CD14-positive monocyte (primary cell): ENCODE measurements at regions not wholly inside any gene's neighbourhood (a gene's known extent, or its start where the extent isn't known, plus 50 kb on each side); places are given as distances from the start of the nearest gene placed in this dataset.

Experiments used
- DNase-seq, 3 donors: peaks; one replicate each; pipeline ENCODE4 v3.0.0-alpha.2; 2011 to 2022
- H2AFZ ChIP-seq: 2 replicates; pipeline ENCODE4 v1.6.0; 2012; ENCODE audit warnings: mild to moderate bottlenecking, low read depth, low read length, inconsistent platforms; ENCODE audit not compliant: insufficient read depth, poor library complexity, severe bottlenecking
- H3K27ac ChIP-seq, 2 donors: 1 replicate in 1 of 2; 2 replicates in 1 of 2; pipeline ENCODE4 v1.5.1; 2012 to 2013; ENCODE audit warnings: low read length in 2 of 2, control low read depth in 1 of 2, inconsistent platforms in 1 of 2, low read depth in 1 of 2, mild to moderate bottlenecking in 1 of 2
- H3K27me3 ChIP-seq, 2 donors: one replicate each; pipeline versions ENCODE4 v1.6.0 to v1.6.1; 2011 to 2013; ENCODE audit warnings: low read length in 2 of 2; ENCODE audit not compliant: control insufficient read depth in 2 of 2, insufficient read depth in 2 of 2
- H3K36me3 ChIP-seq, 2 donors: replicated peaks in 1 of 2; 1 replicate in 1 of 2; 2 replicates in 1 of 2; pipeline versions ENCODE4 v1.5.1 to v1.6.1; 2012 to 2013; ENCODE audit warnings: low read length in 2 of 2, control low read depth in 1 of 2, inconsistent platforms in 1 of 2, mild to moderate bottlenecking in 1 of 2; ENCODE audit not compliant: insufficient read depth in 2 of 2, control insufficient read depth in 1 of 2
- H3K4me1 ChIP-seq, 2 donors: 1 replicate in 1 of 2; 2 replicates in 1 of 2; pipeline versions ENCODE4 v1.5.1 to v1.6.1; 2012 to 2013; ENCODE audit warnings: low read length in 2 of 2, control low read depth in 1 of 2, inconsistent platforms in 1 of 2, mild to moderate bottlenecking in 1 of 2, moderate library complexity in 1 of 2; ENCODE audit not compliant: insufficient read depth in 2 of 2, control insufficient read depth in 1 of 2
- H3K4me2 ChIP-seq: replicated peaks from 2 replicates; pipeline ENCODE3; 2012; ENCODE audit warnings: low read length, moderate library complexity, mild to moderate bottlenecking; ENCODE audit not compliant: poor library complexity, severe bottlenecking; ENCODE audit errors: extremely low read depth
- H3K4me3 ChIP-seq, 3 experiments: fragments of 200-600 bp in 1 of 3; sonication (generic) in 1 of 3; replicated peaks in 1 of 3; 1 replicate in 2 of 3; 2 replicates in 1 of 3; pipeline ENCODE4 v1.5.1; 2011 to 2013; ENCODE audit warnings: low read length in 3 of 3, mild to moderate bottlenecking in 3 of 3, control low read depth in 2 of 3, low read depth in 2 of 3, inconsistent platforms in 1 of 3, moderate library complexity in 1 of 3
- H3K79me2 ChIP-seq: 2 replicates; pipeline ENCODE4 v1.6.0; 2012; ENCODE audit warnings: mild to moderate bottlenecking, control low read depth, inconsistent platforms, low read length, moderate library complexity; ENCODE audit not compliant: insufficient read depth
- H3K9ac ChIP-seq: 2 replicates; pipeline ENCODE4 v1.6.0; 2017; ENCODE audit warnings: low read length, mild to moderate bottlenecking; ENCODE audit not compliant: insufficient read depth, poor library complexity, severe bottlenecking
- H3K9me3 ChIP-seq, 2 donors: replicated peaks in 1 of 2; 1 replicate in 1 of 2; 2 replicates in 1 of 2; pipeline versions ENCODE4 v1.5.1 to v1.6.1; 2012 to 2013; ENCODE audit warnings: low read length in 2 of 2, control low read depth in 1 of 2; ENCODE audit not compliant: control insufficient read depth in 1 of 2, insufficient read depth in 1 of 2
- H4K20me1 ChIP-seq: 2 replicates; pipeline ENCODE4 v1.6.0; 2012; ENCODE audit warnings: mild to moderate bottlenecking, low read length, control low read depth, moderate library complexity; ENCODE audit not compliant: insufficient read depth
- H3K27ac Mint-ChIP-seq, 7 donors: one replicate each; pipeline ENCODE4 v1.8.0; 2020; ENCODE audit warnings: mild to moderate bottlenecking in 7 of 7, mixed read lengths in 7 of 7, moderate library complexity in 6 of 7, inconsistent platforms in 2 of 7
- H3K27me3 Mint-ChIP-seq, 3 donors: one replicate each; pipeline ENCODE4 v1.8.0; 2021 to 2022; ENCODE audit warnings: low read depth in 3 of 3, mild to moderate bottlenecking in 3 of 3, mixed read lengths in 3 of 3, moderate library complexity in 3 of 3, inconsistent platforms in 1 of 3
- H3K36me3 Mint-ChIP-seq, 2 donors: one replicate each; pipeline ENCODE4 v1.8.0; 2020; ENCODE audit warnings: mixed read lengths in 2 of 2, inconsistent platforms in 1 of 2, mild to moderate bottlenecking in 1 of 2
- H3K4me1 Mint-ChIP-seq: one replicate; pipeline ENCODE4 v1.8.0; 2020; ENCODE audit warnings: mild to moderate bottlenecking, mixed read lengths
- H3K4me3 Mint-ChIP-seq, 2 donors: one replicate each; pipeline ENCODE4 v1.8.0; 2020; ENCODE audit warnings: mild to moderate bottlenecking in 2 of 2, mixed read lengths in 2 of 2, moderate library complexity in 1 of 2
- H3K9me3 Mint-ChIP-seq, 7 donors: one replicate each; pipeline ENCODE4 v1.8.0; 2020 to 2022; ENCODE audit warnings: mixed read lengths in 7 of 7, mild to moderate bottlenecking in 6 of 7, moderate library complexity in 6 of 7, inconsistent platforms in 2 of 7
- WGBS: methylation state at CpG from one replicate; pipeline ENCODE4 v1.1.5; 2013; ENCODE audit warnings: missing lambda C conversion rate; ENCODE audit not compliant: insufficient coverage; 5-methylcytosine and 5-hydroxymethylcytosine counted together
- intact Hi-C, 2 donors: fragments of 100-400 bp; cut with micrococcal nuclease; formaldehyde crosslinking; loops; one replicate each; pipeline versions ENCODE4 v1.15.0 to v1.15.1; 2023
- TF ChIP-seq, protein P1 (sequence below): fragments of 200-600 bp; IDR thresholded peaks from one replicate; pipeline ENCODE4 v1.8.0; 2022; ENCODE audit warnings: antibody characterized with exemption, mild to moderate bottlenecking

DNA sequence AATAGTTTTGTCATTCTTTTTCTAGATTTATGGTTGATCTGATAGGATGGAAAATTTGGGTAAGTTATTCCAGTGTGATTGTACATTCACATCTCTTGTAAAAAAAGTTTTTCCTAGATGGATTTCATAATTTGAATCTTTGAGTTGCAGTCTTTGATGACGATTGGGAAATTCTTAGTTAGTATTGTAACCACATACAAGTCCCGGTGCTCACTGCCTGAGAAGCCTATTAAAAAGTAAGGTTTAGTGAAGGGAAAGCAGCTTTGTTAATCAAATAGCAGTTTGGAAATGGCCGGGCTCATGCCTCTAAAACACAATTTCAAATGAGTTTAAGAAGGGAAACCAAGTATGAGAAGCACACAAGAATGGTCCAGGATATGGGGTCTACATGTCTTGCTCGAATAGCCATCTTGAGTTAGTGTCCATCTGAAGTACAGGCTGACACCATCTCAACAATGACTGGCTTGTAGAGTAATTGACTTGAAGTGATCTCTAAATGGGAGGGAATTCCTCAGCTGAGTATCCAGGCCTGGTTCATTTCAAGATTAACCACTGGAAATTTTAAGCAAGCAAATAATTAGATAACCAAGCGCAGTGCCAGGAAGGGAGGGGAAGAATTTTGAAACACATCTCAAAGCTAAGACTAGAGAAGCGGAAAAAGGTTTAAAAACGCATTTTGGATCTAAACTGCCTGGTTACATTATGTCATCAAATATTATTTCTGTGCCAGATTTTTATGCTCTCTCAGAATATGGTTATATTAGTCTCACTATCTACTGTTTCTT lies 1145.6 kb upstream of the MIR17HG start:
- H3K9me3 ChIP-seq: peaks cover 0 to 5% of the 10 kb centered on the region in 2 donors
- TF ChIP-seq, protein P1, sequence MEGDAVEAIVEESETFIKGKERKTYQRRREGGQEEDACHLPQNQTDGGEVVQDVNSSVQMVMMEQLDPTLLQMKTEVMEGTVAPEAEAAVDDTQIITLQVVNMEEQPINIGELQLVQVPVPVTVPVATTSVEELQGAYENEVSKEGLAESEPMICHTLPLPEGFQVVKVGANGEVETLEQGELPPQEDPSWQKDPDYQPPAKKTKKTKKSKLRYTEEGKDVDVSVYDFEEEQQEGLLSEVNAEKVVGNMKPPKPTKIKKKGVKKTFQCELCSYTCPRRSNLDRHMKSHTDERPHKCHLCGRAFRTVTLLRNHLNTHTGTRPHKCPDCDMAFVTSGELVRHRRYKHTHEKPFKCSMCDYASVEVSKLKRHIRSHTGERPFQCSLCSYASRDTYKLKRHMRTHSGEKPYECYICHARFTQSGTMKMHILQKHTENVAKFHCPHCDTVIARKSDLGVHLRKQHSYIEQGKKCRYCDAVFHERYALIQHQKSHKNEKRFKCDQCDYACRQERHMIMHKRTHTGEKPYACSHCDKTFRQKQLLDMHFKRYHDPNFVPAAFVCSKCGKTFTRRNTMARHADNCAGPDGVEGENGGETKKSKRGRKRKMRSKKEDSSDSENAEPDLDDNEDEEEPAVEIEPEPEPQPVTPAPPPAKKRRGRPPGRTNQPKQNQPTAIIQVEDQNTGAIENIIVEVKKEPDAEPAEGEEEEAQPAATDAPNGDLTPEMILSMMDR: no peak
- no peak for DNase-seq

DNA sequence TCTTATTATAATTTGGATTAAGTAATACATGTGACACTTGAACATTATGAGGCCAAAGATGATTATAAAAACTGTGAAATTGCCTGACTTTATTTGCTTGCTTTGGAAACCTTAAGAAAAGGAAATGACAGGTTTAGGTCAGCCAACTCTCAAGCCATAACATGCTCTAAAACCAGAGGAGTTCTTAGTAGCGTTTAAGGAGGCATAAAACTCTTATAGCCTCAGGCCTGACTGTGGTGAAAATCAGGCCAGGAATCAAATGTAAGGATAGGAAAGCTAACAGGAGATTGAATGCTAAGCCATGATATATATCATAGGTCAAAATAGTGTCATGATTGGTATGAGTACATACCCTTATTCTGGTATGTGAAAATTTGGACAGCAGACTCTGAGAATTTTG lies 1142.4 kb upstream of the MIR17HG start:
- peaks cover 0 to 2% (median 0%) of the 10 kb centered on the region in 3 donors for H3K27me3 Mint-ChIP-seq
- no peaks in the 10 kb centered on the region for H4K20me1 ChIP-seq
- DNase-seq: no peak
- H3K36me3 ChIP-seq: no peaks in the 10 kb centered on the region
- H3K4me2 ChIP-seq: no peak overlapping the region
- peaks cover 8 to 28% (median 11%) of the 10 kb centered on the region in 7 donors for H3K9me3 Mint-ChIP-seq
- no peak overlapping the region for H3K4me3 ChIP-seq
- H3K79me2 ChIP-seq: no peaks in the 10 kb centered on the region
- no peak overlapping the region for H3K4me3 Mint-ChIP-seq
- H3K4me1 ChIP-seq: no peaks in the 10 kb centered on the region
- intact Hi-C loops: no loop called here
- WGBS: no CpG with 5 or more reads among the region's 1 CpG
- no peaks in the 10 kb centered on the region for H3K36me3 Mint-ChIP-seq
- H3K4me1 Mint-ChIP-seq: no peaks in the 10 kb centered on the region
- H3K27ac Mint-ChIP-seq: no peak overlapping the region
- TF ChIP-seq, protein P1: no peak
- no peak overlapping the region for H2AFZ ChIP-seq
- no peak overlapping the region for H3K27ac ChIP-seq
- peaks cover 5 to 9% of the 10 kb centered on the region in 2 donors for H3K9me3 ChIP-seq
- no peaks in the 10 kb centered on the region for H3K27me3 ChIP-seq
- no peak overlapping the region for H3K9ac ChIP-seq

More for the DNA sequence above, 1145.6 kb upstream of the MIR17HG start:
- H3K27me3 ChIP-seq: no peaks in the 10 kb centered on the region
- 0% methylated on average over 1 of the region's 7 CpGs for WGBS
- Mint-ChIP-seq H3K36me3 (no peaks in the 10 kb centered on the region), H3K4me1 (no peaks in the 10 kb centered on the region), H3K27ac (no peak overlapping the region), H3K27me3 (peaks cover 0 to 2% (median 0%) of the 10 kb centered on the region in 3 donors), H3K4me3 (no peak overlapping the region), H3K9me3 (peaks cover 0 to 17% (median 6%) of the 10 kb centered on the region in 7 donors)
- H3K4me2 ChIP-seq: no peak overlapping the region
- H4K20me1 ChIP-seq: no peaks in the 10 kb centered on the region
- no peak overlapping the region for H2AFZ ChIP-seq
- intact Hi-C loops: no loop called here
- no peaks in the 10 kb centered on the region for H3K36me3 ChIP-seq
- H3K9ac ChIP-seq: no peak overlapping the region
- H3K4me3 ChIP-seq: no peak overlapping the region
- H3K27ac ChIP-seq: no peak overlapping the region
- no peaks in the 10 kb centered on the region for H3K79me2 ChIP-seq
- no peaks in the 10 kb centered on the region for H3K4me1 ChIP-seq
